ENCODE measurements at regions not wholly inside any gene's neighbourhood (a gene's known extent, or its start where the extent isn't known, plus 50 kb on each side); places are given as distances from the start of the nearest gene placed in this dataset.
A peak's percentile ranks its signal among the peaks of the same experiment; 100 is the strongest.

- WGBS, 2 donors = 96 to 97% methylated on average over 2 of the region's 2 CpGs
- H3K36me3 ChIP-seq = peaks cover 17 to 23% of the 10 kb centered on the region in 2 donors
- intact Hi-C loops (cut with DNase I) = no loop called here
Observed at GRCh38 chr20:3306068-3306467, 67.1 kb upstream of the SLC4A11 start.

GRCh38 chr20:3304456-3304855 lies 65.5 kb upstream of the SLC4A11 start:
- Histone ChIP-seq H3K27me3 (no peaks in the 10 kb centered on the region), H3K9me3 (no peaks in the 10 kb centered on the region), H3K4me3 (replicated peaks in 1 of 3) (no peak overlapping the region), H3K27ac (no peak overlapping the region), H3K4me1 (no peaks in the 10 kb centered on the region), H3K36me3 (peaks cover 17 to 23% of the 10 kb centered on the region in 2 donors)
- TF ChIP-seq CTCF (IDR thresholded peaks at IDR 0.05) (no peak), POLR2A (IDR thresholded peaks at IDR 0.05) (no peak)
- WGBS, 2 donors = 91 to 96% methylated on average over 4 of the region's 4 CpGs
- intact Hi-C loops (cut with DNase I) = no loop called here
- DNase-seq = no peak

More at GRCh38 chr20:3306068-3306467, 67.1 kb upstream of the SLC4A11 start:
- no peaks in the 10 kb centered on the region for H3K9me3 ChIP-seq
- peaks cover 4 to 5% of the 10 kb centered on the region in 2 donors for H3K4me1 ChIP-seq
- H3K4me3 ChIP-seq (replicated peaks in 1 of 3) = no peak overlapping the region
- no peak for DNase-seq
- TF ChIP-seq CTCF (IDR thresholded peaks at IDR 0.05) (no peak), POLR2A (IDR thresholded peaks at IDR 0.05) (no peak)
- H3K27ac ChIP-seq = no peak overlapping the region
- H3K27me3 ChIP-seq = no peaks in the 10 kb centered on the region

GRCh38 chr20:3297079-3297378 lies 58.0 kb upstream of the SLC4A11 start:
- intact Hi-C loops (cut with DNase I) = no loop called here
- Histone ChIP-seq H3K9me3 (no peaks in the 10 kb centered on the region), H3K4me1 (peaks cover 13 to 32% of the 10 kb centered on the region in 2 donors), H3K36me3 (no peaks in the 10 kb centered on the region), H3K27ac (peak overlapping the region; percentile 64 to 79 (median 73)), H3K4me3 (replicated peaks in 1 of 3) (no peak overlapping the region), H3K27me3 (no peaks in the 10 kb centered on the region)
- WGBS, 2 donors = 41 to 51% methylated on average over 3 of the region's 3 CpGs
- DNase-seq = no peak
- TF ChIP-seq CTCF (IDR thresholded peaks at IDR 0.05) (no peak), POLR2A (IDR thresholded peaks at IDR 0.05) (no peak)

- no peaks in the 10 kb centered on the region for H3K36me3 ChIP-seq
- intact Hi-C loops (cut with DNase I) = no loop called here
Observed at GRCh38 chr20:3296261-3297078, 57.5 kb upstream of the SLC4A11 start.

More at GRCh38 chr20:3296261-3297078, 57.5 kb upstream of the SLC4A11 start:
- Histone ChIP-seq H3K4me3 (replicated peaks in 1 of 3) (no peak overlapping the region), H3K27me3 (no peaks in the 10 kb centered on the region), H3K4me1 (peaks cover 13 to 32% of the 10 kb centered on the region in 2 donors), H3K9me3 (no peaks in the 10 kb centered on the region), H3K27ac (peak overlapping the region; percentile 64 to 79 (median 73))
- WGBS, 2 donors = 50 to 52% methylated on average over 10 to 11 of the region's 12 CpGs
- peak; percentile 73 to 80 for DNase-seq
- TF ChIP-seq CTCF (IDR thresholded peaks at IDR 0.05) (no peak), POLR2A (IDR thresholded peaks at IDR 0.05) (no peak)
